Ovary (tissue), 7 donors: ENCODE measurements at regions not wholly inside any gene's neighbourhood (a gene's known extent, or its start where the extent isn't known, plus 50 kb on each side); places are given as distances from the start of the nearest gene placed in this dataset.

Experiments used
- DNase-seq, 5 donors: peaks; one replicate each; pipeline ENCODE4 v3.0.0-alpha.2; 2019 to 2020
- H3K27ac ChIP-seq, 2 donors: fragments of 200-600 bp; one replicate each; pipeline versions ENCODE4 v1.5.1 to v1.8.0; 2019 to 2022
- H3K27me3 ChIP-seq: fragments of 200-600 bp; one replicate; pipeline ENCODE4 v1.8.0; 2022
- H3K36me3 ChIP-seq: fragments of 200-600 bp; sonication (generic); one replicate; pipeline ENCODE4 v1.5.1; 2019
- H3K4me1 ChIP-seq: one replicate; pipeline ENCODE4 v1.8.1; 2013; ENCODE audit warnings: mild to moderate bottlenecking, moderate library complexity; ENCODE audit not compliant: insufficient read depth
- H3K4me3 ChIP-seq: fragments of 200-600 bp; sonication (generic); one replicate; pipeline ENCODE4 v1.5.1; 2017
- H3K9me3 ChIP-seq, 2 donors: fragments of 200-600 bp in 1 of 2; sonication (generic) in 1 of 2; one replicate each; pipeline versions ENCODE4 v1.5.1 to v1.8.1; 2013 to 2019; ENCODE audit warnings: mild to moderate bottlenecking in 1 of 2, moderate library complexity in 1 of 2
- CTCF ChIP-seq, 3 donors: fragments of 450-650 bp in 2 of 3; fragments of 200-600 bp in 1 of 3; IDR thresholded peaks; one replicate each; pipeline versions ENCODE4 v1.5.1 to v1.8.0; 2016 to 2022; ENCODE audit warnings: antibody characterized with exemption in 3 of 3, mild to moderate bottlenecking in 1 of 3
- EP300 ChIP-seq: sonication (generic); formaldehyde crosslinking; IDR thresholded peaks from one replicate; pipeline ENCODE4 v1.6.1; 2017; ENCODE audit warnings: antibody characterized with exemption
- POLR2A ChIP-seq: fragments of 450-650 bp; IDR thresholded peaks from one replicate; pipeline ENCODE4 v1.6.1; 2017; ENCODE audit warnings: antibody characterized with exemption, mild to moderate bottlenecking, moderate library complexity
- WGBS, 3 donors: extraction: QIAGEN DNeasy Blood & Tissue Kit in 1 of 3; methylation state at CpG; one replicate each; pipeline versions ENCODE4 v1.1.5 to v1.1.7; 2013 to 2017; 5-methylcytosine and 5-hydroxymethylcytosine counted together
- intact Hi-C, 4 donors: fragments of 100-400 bp; cut with DNase I; formaldehyde crosslinking; loops; one replicate each; pipeline versions ENCODE4 v1.11.0 to v1.15.1; 2022 to 2023
- donor health status: DM: no; HTN: no; CAD: no; lungs with moderate emphysema.
- donor health status: DM: no; HTN: no; CAD: no.
- donor health status: Bipolar disorder and iron deficiency.
- donor health status: DM: no; HTN: no; CAD: no.
- donor health status: DM: yes; HTN: yes; CAD: no.

- WGBS, 3 donors, result 19 to 29% (median 21%) methylated on average over 21 of the region's 21 CpGs
- H3K27ac ChIP-seq, result no peak overlapping the region
- H3K9me3 ChIP-seq, result no peaks in the 10 kb centered on the region
- DNase-seq, result no peak
- H3K4me3 ChIP-seq, result no peak overlapping the region
- TF ChIP-seq CTCF (IDR thresholded peaks at IDR 0.05), result no peak
- TF ChIP-seq POLR2A, result no peak
- TF ChIP-seq EP300, result no peak
- no peaks in the 10 kb centered on the region for H3K4me1 ChIP-seq
- H3K27me3 ChIP-seq, result no peaks in the 10 kb centered on the region
- intact Hi-C loops, result no loop called here
- no peaks in the 10 kb centered on the region for H3K36me3 ChIP-seq
These were observed 88.0 kb upstream of the INSIG1 start for GRCh38 chr7:155209478-155210319.

GRCh38 chr7:155210356-155210755, 87.3 kb upstream of the INSIG1 start:
- intact Hi-C loops, result no loop called here
- Histone ChIP-seq H3K4me1 (no peaks in the 10 kb centered on the region), H3K27me3 (no peaks in the 10 kb centered on the region), H3K36me3 (no peaks in the 10 kb centered on the region), H3K9me3 (no peaks in the 10 kb centered on the region), H3K4me3 (no peak overlapping the region), H3K27ac (no peak overlapping the region)
- WGBS, 3 donors, result 61 to 69% (median 63%) methylated on average over 7 of the region's 7 CpGs
- TF ChIP-seq POLR2A (no peak), CTCF (IDR thresholded peaks at IDR 0.05) (no peak), EP300 (no peak)
- no peak for DNase-seq

- no peak overlapping the region for H3K4me3 ChIP-seq
- no peaks in the 10 kb centered on the region for H3K27me3 ChIP-seq
- no peak for DNase-seq
- intact Hi-C loops, result no loop called here
- no peak overlapping the region for H3K27ac ChIP-seq
- no peaks in the 10 kb centered on the region for H3K36me3 ChIP-seq
- no peak for TF ChIP-seq CTCF (IDR thresholded peaks at IDR 0.05)
- TF ChIP-seq EP300, result no peak
- TF ChIP-seq POLR2A, result no peak
- WGBS, 3 donors, result 85 to 88% (median 88%) methylated on average over 6 of the region's 6 CpGs
- H3K4me1 ChIP-seq, result no peaks in the 10 kb centered on the region
- no peaks in the 10 kb centered on the region for H3K9me3 ChIP-seq
These were observed 86.5 kb upstream of the INSIG1 start for GRCh38 chr7:155211173-155211572.

GRCh38 chr7:155211761-155212160, 85.9 kb upstream of the INSIG1 start:
- no peak overlapping the region for H3K27ac ChIP-seq
- no peak for DNase-seq
- H3K36me3 ChIP-seq, result no peaks in the 10 kb centered on the region
- WGBS, 3 donors, result 85 to 94% (median 93%) methylated on average over 4 of the region's 4 CpGs
- no peaks in the 10 kb centered on the region for H3K4me1 ChIP-seq
- H3K27me3 ChIP-seq, result no peaks in the 10 kb centered on the region
- no peak overlapping the region for H3K4me3 ChIP-seq
- TF ChIP-seq POLR2A (no peak), EP300 (no peak), CTCF (IDR thresholded peaks at IDR 0.05) (no peak)
- intact Hi-C loops, result no loop called here
- H3K9me3 ChIP-seq, result no peaks in the 10 kb centered on the region
